GM21737 (cell line): ENCODE measurements at regions not wholly inside any gene's neighbourhood (a gene's known extent, or its start where the extent isn't known, plus 50 kb on each side); places are given as distances from the start of the nearest gene placed in this dataset.
"Not testable (repeated sequence)": the region's sequence is repeated elsewhere in the genome, so short reads cannot be mapped to it uniquely, and the experiment has no call there.

Experiments
- ATAC-seq: cut with Tn5 transposase; IDR thresholded peaks from one replicate; pipeline ENCODE4 v1.9.1; 2021; ENCODE audit warnings: mild to moderate bottlenecking, moderate library complexity; ENCODE audit not compliant: unreplicated experiment

GRCh38 chr10:11668847-11669610 is 57.6 kb upstream of the USP6NL start:
- ATAC-seq, result no peak

- ATAC-seq, result no peak
Measured at GRCh38 chr10:11667756-11668155, 56.3 kb upstream of the USP6NL start.

GRCh38 chr10:11663763-11664555 is 52.5 kb upstream of the USP6NL start:
- ATAC-seq, result peak; percentile 67

DNA sequence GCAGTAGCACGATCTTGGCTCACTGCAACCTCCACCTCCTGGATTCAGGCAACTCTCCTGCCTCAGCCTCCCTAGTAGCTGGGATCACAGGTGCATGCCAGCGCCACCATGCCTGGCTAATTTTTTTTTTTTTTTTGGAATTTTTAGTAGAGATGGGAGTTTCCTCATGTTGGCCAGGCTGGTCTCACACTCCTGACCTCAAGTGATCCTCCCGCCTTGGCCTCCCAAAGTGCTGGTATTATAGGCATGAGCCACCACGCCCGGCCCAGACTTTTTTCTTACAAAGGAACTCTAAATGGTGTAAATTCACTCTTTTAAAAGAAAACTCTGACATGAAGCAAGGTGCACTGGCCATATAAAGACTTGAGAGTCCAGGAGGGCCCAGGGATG is 51.7 kb upstream of the USP6NL start:
- not testable (repeated sequence) for ATAC-seq

- ATAC-seq, result no peak
Measured at GRCh38 chr10:11661441-11661840, 50.0 kb upstream of the USP6NL start.
